ENCODE measurements at regions not wholly inside any gene's neighbourhood (a gene's known extent, or its start where the extent isn't known, plus 50 kb on each side); places are given as distances from the start of the nearest gene placed in this dataset.

- DNase-seq, result no peak
Measured at GRCh38 chr14:98878282-98878681, 393.7 kb downstream of the BCL11B start.

DNA sequence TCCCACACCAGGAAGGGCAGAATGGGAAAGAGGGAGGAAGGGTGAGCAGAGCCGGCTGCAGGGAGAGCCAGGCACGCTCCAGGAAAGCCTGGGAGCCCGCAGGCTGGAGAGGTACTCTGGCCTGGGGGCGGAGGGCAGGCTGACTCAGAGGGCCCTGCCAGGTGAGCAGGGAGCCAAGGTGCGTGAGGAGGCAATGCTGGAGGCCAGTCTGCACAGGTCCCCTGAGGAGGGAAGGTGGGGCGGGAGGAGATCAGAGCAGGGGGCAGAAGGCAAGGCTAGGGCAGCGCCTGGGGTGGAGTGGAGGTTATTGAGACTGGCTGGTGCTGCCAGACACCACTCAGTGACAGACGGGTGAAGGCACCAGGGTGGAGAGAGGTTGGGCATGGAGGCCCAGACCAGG lies 385.0 kb downstream of the BCL11B start:
- DNase-seq, result no peak

DNA sequence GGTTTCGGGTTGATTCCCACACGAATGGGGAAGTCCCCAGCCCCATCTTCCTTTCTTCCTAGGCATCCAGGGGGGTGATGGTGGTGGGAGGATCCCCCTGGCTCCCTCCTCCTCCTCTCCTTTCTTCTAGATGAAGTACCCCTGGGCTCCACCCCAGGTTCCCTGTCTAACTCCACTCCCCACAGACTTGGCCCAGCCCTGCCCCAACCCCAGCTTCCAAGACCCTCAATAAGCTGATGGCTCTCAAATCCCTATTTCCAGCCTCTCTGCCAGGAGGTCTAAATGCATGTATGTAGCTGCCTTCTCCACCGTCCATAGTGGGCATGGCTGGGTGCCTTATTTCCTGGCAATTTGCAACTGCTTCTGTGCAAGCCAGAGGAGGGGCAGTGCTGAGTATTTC lies 383.7 kb downstream of the BCL11B start:
- DNase-seq, result no peak

- no peak for DNase-seq
Measured at GRCh38 chr14:98888927-98889835, 382.8 kb downstream of the BCL11B start.

DNA sequence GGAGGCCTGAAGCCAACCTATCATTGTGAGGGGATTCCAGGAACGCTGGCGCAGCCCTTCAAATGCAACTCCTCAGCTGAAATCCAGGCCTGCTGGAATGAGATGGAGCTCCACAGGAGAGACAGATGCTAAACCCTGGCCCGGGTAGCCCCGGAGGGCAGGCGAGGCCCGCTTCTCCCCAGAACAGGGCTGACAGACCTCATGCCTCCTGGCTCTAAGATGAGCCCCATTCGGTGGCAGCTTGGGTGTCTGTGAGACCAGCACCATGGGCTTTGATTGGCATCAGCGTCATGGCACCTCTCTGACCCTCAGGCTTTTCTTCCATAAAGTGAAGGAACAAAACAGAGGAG lies 382.2 kb downstream of the BCL11B start:
- DNase-seq, result no peak

DNA sequence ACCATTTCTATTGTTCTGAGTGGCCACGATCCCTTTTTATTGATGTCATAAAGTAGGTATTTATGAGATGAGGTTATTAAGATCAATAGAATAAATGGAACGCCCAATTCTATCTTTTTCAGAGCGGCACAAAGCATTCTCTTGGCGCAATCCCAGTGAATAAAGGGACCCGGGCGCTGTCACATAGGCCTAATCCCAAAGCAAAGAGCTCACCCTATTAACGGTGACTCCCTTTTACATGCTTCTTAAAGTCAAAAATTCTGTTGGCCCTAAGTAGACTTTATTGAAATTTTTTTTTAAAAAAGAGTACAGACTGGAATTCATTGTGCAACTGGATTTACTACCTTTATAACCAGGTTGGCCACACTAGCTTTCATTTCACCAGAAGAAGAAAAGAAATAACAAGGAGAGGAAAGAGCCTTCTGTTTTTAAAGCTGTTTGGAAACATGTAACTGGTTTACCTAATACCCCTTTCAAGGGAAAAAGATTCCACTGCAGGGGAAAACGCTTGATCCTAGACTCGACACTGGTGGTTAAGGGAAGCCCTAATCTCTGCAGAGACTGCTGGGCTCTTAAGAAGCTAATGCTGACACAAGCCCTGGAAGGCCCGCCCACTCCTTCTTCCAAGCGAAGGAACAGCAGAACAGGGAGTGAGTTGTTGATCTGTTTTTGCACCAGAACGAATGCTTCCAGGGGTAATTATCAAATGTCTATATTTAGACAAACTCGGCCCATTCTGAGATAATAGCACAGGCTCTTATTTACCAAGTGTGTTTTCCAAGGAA lies 381.2 kb downstream of the BCL11B start:
- DNase-seq, result no peak

DNA sequence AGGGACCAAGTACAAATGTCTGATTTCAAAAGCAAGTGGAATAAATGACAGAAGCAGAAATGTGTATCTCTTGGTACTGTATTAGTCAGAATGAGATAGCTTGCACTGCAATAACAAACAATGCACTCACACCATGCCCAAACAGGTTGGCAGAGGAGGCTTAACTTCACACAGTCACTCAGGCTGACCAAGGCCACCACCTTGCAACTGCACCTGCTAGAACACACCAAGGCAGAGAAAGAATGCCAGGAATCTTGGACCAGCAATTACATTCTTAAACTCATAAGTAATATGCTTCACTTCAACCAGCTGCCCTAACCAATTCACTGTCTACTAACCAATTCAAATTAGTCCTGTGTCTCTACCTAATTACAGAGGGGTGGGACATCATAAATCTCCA lies 378.3 kb downstream of the BCL11B start:
- no peak for DNase-seq

DNA sequence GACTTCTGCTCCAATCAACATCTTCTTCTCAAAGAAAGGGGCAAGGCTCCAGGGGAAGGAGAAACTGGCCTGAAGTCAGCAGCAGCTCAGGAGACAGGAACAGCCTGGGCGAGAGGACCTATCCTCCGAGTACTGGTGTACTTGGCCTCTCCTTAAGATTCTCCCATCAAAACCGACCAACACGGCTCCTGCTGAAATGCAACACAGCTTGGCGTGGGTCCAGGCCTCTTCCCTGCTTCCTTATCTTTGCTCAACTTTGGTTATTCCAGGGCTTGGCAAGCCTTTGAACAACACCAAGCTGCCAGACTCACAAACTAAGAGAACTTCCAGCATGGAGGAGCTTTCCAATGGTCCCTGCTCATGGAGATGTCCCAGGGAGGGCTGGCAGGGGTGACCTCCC lies 377.4 kb downstream of the BCL11B start:
- DNase-seq, result no peak

GRCh38 chr14:98896449-98896848 lies 375.5 kb downstream of the BCL11B start:
- no peak for DNase-seq

DNA sequence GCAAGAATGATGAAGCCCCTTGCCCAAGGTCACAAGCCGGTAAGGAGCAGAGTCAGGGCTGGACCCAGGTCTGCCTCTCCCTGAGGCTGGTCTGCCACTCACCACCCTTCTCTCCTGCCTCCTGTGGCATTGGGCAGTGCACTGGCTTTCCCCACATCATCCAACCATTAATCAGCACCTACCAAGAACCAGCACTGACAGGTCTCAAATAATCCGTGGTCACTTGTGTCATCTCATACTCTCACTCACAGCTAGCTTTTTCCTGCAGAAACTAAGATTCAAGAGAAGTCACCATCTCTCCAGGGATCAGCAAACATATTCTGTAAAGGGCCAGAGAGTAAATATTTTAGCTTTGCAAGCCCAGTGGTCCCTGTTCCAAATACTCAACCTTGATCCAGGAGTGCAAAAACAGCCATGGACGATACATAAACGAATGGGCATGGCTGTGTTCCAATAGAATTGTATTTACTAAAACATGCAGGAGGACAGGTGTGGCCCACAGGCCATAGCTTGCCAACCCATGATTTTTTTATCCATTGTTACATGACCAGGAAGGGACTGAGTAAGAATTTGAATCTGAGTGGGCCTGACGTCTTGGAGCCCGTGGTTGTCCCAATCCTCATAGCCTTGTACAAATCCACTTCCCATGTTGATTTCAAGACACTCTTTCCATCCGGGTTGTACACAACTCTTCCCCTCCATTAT lies 374.2 kb downstream of the BCL11B start:
- no peak for DNase-seq

DNA sequence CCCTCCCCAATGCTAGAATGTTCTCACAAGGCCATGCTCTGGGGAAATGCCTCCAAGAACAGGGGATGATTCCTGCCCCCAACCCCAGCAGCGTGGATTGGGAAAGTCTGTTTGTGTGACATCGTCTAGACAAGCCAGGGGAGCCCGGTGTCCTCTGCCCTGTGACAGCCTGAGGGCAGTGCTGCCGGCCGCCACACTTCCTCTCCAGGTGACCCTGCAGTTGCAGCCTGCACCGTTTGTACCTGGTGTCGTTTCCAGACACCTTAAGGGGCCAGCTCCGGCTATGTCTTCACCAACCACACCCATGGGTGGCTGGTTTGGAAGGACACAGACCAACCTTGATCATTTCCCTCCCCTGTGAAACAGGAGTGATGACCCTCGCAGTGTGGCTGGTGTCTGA lies 372.6 kb downstream of the BCL11B start:
- DNase-seq, result no peak

- no peak for DNase-seq
Measured at GRCh38 chr14:98900236-98900635, 371.8 kb downstream of the BCL11B start.

DNA sequence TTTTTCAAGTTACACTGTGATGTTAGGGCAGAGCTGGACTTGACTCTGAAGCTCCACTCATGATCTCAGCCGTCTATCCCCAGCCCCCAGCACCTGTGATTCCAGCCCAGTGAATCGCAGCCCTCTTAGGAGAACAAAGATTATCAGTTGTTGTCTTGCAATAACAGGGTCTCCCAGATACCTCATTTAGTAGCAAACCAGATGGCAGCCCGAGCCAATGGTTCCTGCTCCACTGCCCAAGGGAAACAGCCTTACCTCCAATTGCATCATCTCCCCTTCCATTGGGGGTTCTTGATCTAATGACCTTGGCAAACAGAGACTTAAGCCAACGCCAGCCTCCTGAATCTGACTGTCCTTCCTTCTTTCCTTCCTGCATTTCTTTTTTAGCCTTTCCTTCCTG lies 371.2 kb downstream of the BCL11B start:
- DNase-seq, result no peak

DNA sequence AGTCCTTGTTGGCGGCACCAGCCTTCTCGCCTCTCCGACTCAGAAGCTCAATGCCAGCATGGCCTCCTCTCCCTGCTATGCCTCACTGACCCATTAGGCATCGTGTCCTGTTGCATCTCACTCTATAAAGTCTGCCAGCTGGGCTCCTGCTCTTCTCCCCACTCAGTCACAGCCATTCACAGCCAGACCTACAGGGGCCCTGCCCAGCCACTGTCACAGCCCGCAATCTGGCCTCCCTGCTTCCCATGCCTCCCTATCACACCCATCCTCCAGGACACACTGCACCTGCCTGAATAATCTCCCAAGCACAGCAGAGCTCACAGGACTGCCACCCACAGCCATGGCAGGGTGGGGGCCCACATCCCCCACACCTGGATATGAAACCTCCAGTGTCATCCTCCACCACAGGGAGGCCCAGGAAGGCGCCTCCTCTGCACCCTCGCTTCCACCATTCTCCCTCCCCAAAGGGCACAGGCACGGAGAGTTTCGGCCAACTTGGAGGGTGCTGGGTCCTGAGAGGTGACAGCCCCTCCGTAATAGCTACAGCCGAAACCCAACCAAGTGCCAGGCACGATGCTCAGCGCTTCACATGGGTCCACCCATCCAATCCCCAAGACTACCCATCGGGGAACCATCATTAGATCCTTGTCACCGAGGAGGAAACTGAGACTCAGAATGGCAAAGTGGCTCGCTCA lies 370.3 kb downstream of the BCL11B start:
- DNase-seq, result no peak

GRCh38 chr14:98903371-98903770 lies 368.6 kb downstream of the BCL11B start:
- DNase-seq, result no peak

DNA sequence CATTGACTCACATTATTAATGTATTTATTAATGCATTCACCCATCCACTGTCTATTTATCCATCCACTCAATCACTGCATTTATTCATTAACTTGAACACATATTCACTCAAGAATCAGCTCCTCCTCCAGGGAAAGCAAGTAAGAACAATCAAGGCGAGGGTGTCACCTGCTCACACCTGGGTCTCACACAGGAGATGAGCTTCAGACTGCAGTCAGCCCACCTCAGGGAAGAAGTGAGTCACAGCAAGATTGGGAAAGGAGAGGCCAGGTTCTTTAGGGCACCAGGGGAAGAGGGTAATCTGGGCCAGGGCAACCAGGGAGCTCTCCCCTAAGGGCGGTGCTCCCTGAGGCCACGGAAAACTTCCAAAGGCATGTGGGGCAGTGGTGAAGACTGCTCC lies 367.3 kb downstream of the BCL11B start:
- DNase-seq, result no peak

- no peak for DNase-seq
Measured at GRCh38 chr14:98906123-98906995, 365.6 kb downstream of the BCL11B start.

DNA sequence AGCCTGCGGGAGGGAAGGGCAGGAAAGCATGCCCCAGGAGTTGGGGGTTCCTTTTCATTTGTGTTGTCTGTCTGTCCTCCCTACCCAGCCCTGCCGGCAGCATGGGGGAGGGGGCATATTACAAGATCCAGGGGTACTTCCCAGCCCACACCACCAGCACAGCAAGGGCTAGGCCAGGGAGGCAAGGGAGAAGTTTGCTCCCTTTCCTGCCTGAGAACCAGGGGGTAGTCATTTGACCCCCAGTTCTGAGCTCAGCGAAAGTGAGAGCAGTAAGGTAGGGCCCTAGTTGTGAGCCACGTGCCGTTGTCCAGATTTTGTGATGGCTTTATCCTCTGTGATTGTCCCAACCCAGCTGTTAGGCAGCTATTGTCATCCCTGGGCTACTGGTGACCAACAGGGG lies 364.7 kb downstream of the BCL11B start:
- DNase-seq, result no peak

DNA sequence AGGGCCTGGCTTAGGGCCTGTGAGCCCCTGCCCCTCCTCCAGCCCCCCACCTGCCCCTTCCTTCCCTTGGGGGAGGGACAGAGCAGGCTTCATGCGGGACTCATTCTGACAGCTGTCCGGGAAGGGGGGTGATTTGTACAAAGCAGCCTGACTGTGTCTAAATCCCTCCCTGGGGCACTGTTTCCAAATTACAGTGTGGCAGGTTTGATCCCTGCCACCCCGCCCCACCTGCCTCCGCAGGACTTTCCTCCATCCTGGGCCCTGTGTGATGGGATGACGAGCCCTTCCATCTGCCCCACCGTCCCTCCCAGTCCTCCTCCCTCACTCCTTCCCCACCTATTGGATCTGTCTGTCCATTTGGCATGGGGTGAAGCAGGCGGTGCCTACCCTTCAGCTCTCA lies 363.9 kb downstream of the BCL11B start:
- DNase-seq, result no peak

GRCh38 chr14:98909251-98909944 lies 362.6 kb downstream of the BCL11B start:
- DNase-seq, result no peak

- no peak for DNase-seq
Measured at GRCh38 chr14:98910061-98910460, 361.9 kb downstream of the BCL11B start.
